CD4-positive, alpha-beta T cell treated with Interleukin-4 for 1 hour (primary cell): ENCODE measurements at regions not wholly inside any gene's neighbourhood (a gene's known extent, or its start where the extent isn't known, plus 50 kb on each side); places are given as distances from the start of the nearest gene placed in this dataset.

Experiments used
- DNase-seq, 2 donors: peaks; one replicate each; pipeline ENCODE4 v3.0.0-alpha.2; 2020 to 2022

GRCh38 chr1:96473791-96474434 is 247.7 kb upstream of the PTBP2 start:
- no peak for DNase-seq

GRCh38 chr1:96474985-96475743 is 246.4 kb upstream of the PTBP2 start:
- no peak for DNase-seq

- no peak for DNase-seq
Observed at GRCh38 chr1:96475903-96476302, 245.7 kb upstream of the PTBP2 start.

DNA sequence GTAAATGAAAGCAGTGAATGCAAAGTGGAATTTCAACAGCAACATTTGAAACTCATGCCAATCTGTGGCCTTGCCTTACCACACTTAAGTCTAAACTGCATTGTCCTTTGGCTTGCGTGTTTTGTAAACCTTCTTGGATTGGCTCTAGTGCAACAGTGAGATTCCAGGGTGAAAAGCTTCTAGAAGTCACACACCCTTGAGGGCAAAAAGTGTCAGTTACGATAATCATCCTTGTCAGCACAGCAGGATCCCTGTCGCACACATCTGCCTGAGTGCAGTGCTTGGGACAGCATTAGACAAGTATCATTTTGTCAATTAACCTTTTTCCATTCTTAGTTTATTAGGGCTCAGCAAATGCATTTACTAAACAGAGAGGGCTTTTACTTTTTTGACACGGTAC is 243.4 kb upstream of the PTBP2 start:
- no peak for DNase-seq

GRCh38 chr1:96481409-96481808 is 240.2 kb upstream of the PTBP2 start:
- no peak for DNase-seq

GRCh38 chr1:96482616-96483015 is 239.0 kb upstream of the PTBP2 start:
- DNase-seq: no peak

- DNase-seq: no peak
Observed at GRCh38 chr1:96487394-96487793, 234.2 kb upstream of the PTBP2 start.

DNA sequence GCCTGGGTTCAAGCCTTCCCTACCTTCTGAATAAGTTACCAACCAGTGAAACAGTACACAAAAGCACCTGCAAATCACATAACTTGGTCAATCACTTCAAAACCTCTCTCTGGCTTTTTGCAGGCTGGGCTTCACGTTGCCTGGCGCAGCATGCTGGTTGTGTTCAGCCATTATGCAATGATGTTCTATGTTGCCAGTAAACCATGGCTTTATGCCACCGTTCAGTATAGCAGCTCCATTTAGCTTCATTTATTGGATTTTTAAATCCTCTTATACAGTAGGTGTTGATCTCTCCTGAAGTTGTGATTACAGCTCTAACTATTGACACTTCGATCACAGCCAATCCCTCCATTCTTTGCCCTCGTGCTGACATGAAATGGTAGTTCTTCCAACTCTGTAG is 233.6 kb upstream of the PTBP2 start:
- DNase-seq: no peak

- no peak for DNase-seq
Observed at GRCh38 chr1:96488777-96489176, 232.8 kb upstream of the PTBP2 start.

- DNase-seq: no peak
Observed at GRCh38 chr1:96492236-96492635, 229.3 kb upstream of the PTBP2 start.

DNA sequence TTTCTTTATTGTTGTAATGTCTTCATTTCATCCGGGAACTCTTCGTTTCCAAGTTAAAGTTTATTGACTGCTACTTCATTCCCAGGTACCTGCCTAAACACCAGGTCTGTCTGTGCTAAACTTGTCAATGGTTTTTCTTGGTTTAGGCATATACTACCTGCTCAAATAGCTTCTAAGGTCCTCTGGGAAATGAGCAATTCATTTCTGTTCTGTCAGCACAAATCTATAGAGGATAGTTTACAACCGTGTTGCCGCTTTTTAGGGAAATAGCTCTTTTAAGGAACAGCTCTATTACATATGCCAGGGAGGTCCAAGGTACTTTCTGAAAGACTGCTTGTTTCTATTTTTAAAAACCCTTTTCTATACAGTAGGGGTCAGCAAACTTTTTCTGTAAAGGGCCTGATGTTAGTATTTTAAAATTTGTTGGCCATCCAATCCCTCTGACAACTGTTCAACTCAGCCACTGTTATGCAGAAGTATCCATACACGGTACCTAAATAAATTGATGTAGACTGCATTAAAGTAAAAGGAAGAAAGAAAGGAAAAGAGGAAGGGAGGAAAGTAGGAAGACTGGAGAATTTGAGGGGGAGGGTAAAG is 222.7 kb upstream of the PTBP2 start:
- DNase-seq: no peak

GRCh38 chr1:96508233-96508632 is 213.4 kb upstream of the PTBP2 start:
- DNase-seq: no peak

- DNase-seq: no peak
Observed at GRCh38 chr1:96509339-96509738, 212.2 kb upstream of the PTBP2 start.

DNA sequence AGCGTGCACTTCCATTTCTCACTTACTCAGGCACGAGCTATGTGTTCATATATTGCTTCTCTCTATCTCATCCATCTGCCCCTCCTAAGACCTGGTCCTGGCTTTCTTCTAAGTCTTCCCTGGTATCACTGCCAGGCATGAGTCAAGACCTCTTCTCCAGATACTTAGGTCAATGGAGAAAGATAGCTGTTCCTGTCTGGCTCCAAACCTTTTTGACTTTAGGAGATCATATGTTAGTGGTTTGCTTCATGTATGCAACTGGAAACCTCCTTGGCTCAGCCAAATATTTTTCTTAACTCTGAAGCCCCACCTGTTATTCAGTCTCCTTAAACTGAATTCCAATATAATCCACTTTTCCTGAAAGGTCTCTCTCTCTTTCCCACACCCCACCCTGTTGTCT is 211.6 kb upstream of the PTBP2 start:
- no peak for DNase-seq

DNA sequence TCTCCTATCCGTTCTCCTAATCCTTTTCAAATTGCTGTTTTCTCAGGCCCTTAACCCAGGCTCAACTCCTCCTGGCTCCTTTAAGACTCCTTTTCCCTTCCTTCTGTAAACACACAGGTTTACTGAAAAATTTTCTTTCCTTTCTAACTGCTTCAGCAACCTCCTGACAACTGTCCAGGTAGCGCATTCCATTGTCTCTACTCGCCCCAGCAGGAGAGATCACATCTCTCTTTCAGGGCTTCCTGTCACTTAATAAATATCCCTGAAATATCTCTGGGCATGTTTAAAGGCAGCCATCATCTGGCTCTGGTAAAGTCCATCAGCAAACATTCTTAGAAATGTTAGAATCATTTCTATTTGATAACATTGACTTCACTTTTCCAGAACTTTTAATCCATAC is 211.2 kb upstream of the PTBP2 start:
- no peak for DNase-seq

DNA sequence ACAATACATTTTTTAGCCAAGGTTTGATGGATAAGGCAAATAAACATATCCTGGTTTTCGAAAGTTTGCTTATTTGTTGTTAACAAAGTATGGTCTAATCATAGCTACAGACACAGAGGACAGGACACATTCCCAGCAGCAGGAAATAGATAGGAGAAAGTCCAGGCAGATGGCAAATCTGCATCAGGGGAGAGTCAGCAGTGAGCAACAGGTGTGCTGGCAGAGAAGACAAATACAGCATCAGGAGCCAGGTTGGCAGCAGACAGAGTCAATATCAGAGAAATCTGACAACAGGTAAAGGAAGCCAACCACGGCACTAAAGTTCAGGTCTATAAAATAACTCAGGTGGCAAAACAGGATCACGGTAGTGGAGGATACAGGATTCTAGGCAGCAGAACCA is 210.7 kb upstream of the PTBP2 start:
- no peak for DNase-seq

DNA sequence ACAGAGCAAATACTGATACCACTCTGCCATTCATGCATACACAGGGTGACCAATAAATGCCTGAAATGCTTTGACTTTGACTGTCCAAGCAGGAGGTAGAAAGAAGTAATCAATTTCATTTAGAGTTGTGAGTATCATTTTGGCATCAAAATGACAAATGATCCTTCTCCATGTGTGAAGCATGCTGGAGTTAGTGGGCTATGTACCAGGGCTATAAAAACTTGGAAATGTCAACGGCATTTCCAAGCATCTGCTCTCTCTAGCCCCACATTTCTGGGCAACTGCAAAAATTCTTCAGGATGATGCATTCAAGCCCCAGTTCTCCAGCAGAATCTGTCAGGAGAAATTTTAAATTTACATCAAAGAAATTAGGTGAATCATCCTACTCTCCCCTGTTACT is 208.4 kb upstream of the PTBP2 start:
- DNase-seq: no peak

- no peak for DNase-seq
Observed at GRCh38 chr1:96515430-96515829, 206.2 kb upstream of the PTBP2 start.

DNA sequence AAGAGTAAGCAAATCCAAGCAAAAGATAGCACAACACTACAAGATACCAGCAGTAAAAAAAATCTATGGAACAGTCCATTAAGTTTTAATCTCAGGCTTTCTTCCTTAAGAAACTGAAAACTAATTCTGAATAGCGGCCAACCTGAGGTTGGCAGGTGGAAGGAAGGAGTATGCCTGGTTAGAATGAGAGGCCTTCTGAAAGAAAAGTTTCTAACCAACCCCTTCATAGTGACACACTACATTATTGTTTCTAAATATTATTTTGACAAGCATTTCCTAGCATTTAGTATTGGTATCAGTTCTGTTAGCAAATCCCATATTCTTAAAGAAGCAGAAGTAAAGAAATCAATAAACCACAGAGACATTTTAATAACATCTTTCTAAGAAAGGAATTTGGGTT is 205.7 kb upstream of the PTBP2 start:
- DNase-seq: no peak

DNA sequence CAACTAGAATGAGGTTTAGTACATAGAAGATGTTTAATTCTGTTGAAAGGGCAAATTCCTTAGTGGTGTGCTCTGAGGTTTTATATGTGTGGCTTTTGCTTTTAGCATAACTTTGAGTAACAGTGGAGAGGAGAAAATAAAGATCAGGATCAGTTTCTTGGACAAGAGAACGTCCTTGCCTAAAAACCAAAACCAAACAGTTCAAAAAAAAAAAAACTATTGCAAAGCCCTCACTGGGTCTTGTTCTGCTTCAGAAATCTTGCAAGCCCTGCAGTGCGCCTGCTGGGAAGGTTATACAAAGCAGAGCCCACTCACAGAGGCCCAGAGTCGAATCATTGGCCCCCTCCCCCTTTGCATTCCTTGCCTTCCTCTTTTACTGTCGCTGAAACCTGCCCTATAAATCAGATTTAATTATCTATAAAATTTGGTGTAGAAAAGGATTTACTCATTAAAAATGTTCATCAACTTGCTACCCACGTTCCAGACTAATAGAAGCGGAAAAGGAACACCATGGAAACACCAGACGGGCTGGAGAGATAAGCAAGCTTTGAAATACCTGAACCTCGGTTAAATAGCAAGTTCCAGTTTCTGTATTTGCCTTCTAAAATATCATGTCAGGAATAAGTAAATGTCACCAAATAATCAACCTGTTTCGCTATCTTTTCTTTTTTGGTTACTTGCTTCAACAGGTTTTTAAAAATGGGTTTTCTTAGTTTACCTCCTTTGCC is 201.6 kb upstream of the PTBP2 start:
- no peak for DNase-seq

- no peak for DNase-seq
Observed at GRCh38 chr1:96520579-96520947, 201.0 kb upstream of the PTBP2 start.

DNA sequence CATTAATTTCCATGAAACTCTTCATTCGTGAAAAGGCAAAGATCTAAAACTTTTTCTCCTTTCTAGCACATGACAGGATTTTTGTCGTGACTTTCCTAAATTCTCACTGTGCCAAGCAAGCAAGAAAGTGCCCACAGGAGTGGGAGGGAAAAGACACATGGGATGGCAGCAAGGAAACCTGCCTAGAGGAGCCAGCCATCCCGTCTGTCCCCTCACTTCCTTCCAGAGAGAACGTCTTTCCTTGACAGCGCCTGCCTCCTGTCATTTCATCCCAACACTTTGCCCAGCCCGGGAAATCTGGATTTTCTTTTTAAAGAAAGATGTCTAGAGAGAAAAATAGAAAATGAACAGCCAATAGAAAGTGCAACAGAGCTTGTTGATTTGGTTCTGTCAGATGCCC is 200.6 kb upstream of the PTBP2 start:
- no peak for DNase-seq

GRCh38 chr1:96521994-96522760 is 199.4 kb upstream of the PTBP2 start:
- DNase-seq: no peak
